ENCODE measurements at regions not wholly inside any gene's neighbourhood (a gene's known extent, or its start where the extent isn't known, plus 50 kb on each side); places are given as distances from the start of the nearest gene placed in this dataset.

DNA sequence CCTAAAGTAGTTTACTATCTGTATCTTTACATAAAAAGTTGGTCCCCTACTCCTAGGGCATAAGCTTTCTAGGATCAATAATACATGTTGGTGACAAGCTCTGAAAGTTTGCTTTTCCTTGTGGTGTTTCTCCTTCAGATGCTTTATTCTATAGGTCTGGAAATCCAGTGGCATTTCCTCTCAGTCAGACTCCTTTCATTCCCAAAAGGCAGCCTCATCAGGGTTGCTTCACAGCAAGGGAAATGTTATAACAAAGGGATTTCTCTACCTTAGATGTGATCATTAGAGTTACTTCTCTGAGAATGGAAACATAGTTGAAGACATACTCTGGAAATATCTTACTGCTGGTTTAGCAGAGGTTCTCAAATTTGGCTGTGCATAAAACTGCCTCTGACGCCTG lies 1072.4 kb upstream of the ZEB2 start:
- TF ChIP-seq CTCF (conservative IDR thresholded peaks at IDR 0.05 in 1 of 2, IDR thresholded peaks at IDR 0.05 in 1 of 2; ENCODE audit: low read depth in 1 of 2, low read length in 2 of 2) (no peak), EZH2 (IDR thresholded peaks at IDR 0.05; ENCODE audit: low read length, missing control alignments) (no peak)

Measured in fibroblast of lung (primary cell).